ENCODE measurements at regions not wholly inside any gene's neighbourhood (a gene's known extent, or its start where the extent isn't known, plus 50 kb on each side); places are given as distances from the start of the nearest gene placed in this dataset.

GRCh38 chr5:82800826-82801225 lies 276.4 kb downstream of the TMEM167A start:
- Histone ChIP-seq H3K4me1 (no peaks in the 10 kb centered on the region), H3K9me3 (no peaks in the 10 kb centered on the region), H3K36me3 (no peaks in the 10 kb centered on the region), H3K4me3 (ENCODE audit: low read depth, low read length) (no peak overlapping the region), H3K27me3 (no peaks in the 10 kb centered on the region)
- DNase-seq, result no peak
- no peak for TF ChIP-seq CTCF (IDR thresholded peaks at IDR 0.05; ENCODE audit: low read depth, low read length)

- H3K4me1 ChIP-seq, result no peaks in the 10 kb centered on the region
Measured at GRCh38 chr5:82799361-82800077, 277.7 kb downstream of the TMEM167A start.

GRCh38 chr5:82798676-82799075 lies 278.5 kb downstream of the TMEM167A start:
- no peaks in the 10 kb centered on the region for H3K36me3 ChIP-seq
- H3K4me1 ChIP-seq, result no peaks in the 10 kb centered on the region
- no peak overlapping the region for H3K4me3 ChIP-seq (ENCODE audit: low read depth, low read length)
- no peaks in the 10 kb centered on the region for H3K27me3 ChIP-seq
- DNase-seq, result no peak
- no peaks in the 10 kb centered on the region for H3K9me3 ChIP-seq
- no peak for TF ChIP-seq CTCF (IDR thresholded peaks at IDR 0.05; ENCODE audit: low read depth, low read length)

More at GRCh38 chr5:82799361-82800077, 277.7 kb downstream of the TMEM167A start:
- no peaks in the 10 kb centered on the region for H3K36me3 ChIP-seq
- no peak for DNase-seq
- no peak overlapping the region for H3K4me3 ChIP-seq (ENCODE audit: low read depth, low read length)
- H3K27me3 ChIP-seq, result no peaks in the 10 kb centered on the region
- no peaks in the 10 kb centered on the region for H3K9me3 ChIP-seq
- TF ChIP-seq CTCF (IDR thresholded peaks at IDR 0.05; ENCODE audit: low read depth, low read length), result no peak; the same call in 1 of the 2 replicates

GRCh38 chr5:82796643-82797416 lies 280.4 kb downstream of the TMEM167A start:
- no peak overlapping the region for H3K4me3 ChIP-seq (ENCODE audit: low read depth, low read length)
- H3K36me3 ChIP-seq, result no peaks in the 10 kb centered on the region
- no peaks in the 10 kb centered on the region for H3K27me3 ChIP-seq
- no peaks in the 10 kb centered on the region for H3K4me1 ChIP-seq
- no peak for DNase-seq
- no peak for TF ChIP-seq CTCF (IDR thresholded peaks at IDR 0.05; ENCODE audit: low read depth, low read length)
- H3K9me3 ChIP-seq, result no peaks in the 10 kb centered on the region

- no peaks in the 10 kb centered on the region for H3K27me3 ChIP-seq
- no peaks in the 10 kb centered on the region for H3K9me3 ChIP-seq
- no peak for DNase-seq
- no peak overlapping the region for H3K4me3 ChIP-seq (ENCODE audit: low read depth, low read length)
- H3K36me3 ChIP-seq, result no peaks in the 10 kb centered on the region
- no peak for TF ChIP-seq CTCF (IDR thresholded peaks at IDR 0.05; ENCODE audit: low read depth, low read length)
- no peaks in the 10 kb centered on the region for H3K4me1 ChIP-seq
Measured at GRCh38 chr5:82794876-82795275, 282.3 kb downstream of the TMEM167A start.

All from BE2C (cell line).